GM19467 (cell line): ENCODE measurements at regions not wholly inside any gene's neighbourhood (a gene's known extent, or its start where the extent isn't known, plus 50 kb on each side); places are given as distances from the start of the nearest gene placed in this dataset.

Experiments
- ATAC-seq: cut with Tn5 transposase; IDR thresholded peaks from one replicate; pipeline ENCODE4 v1.9.1; 2021; ENCODE audit warnings: mild to moderate bottlenecking, moderate library complexity; ENCODE audit not compliant: unreplicated experiment

DNA sequence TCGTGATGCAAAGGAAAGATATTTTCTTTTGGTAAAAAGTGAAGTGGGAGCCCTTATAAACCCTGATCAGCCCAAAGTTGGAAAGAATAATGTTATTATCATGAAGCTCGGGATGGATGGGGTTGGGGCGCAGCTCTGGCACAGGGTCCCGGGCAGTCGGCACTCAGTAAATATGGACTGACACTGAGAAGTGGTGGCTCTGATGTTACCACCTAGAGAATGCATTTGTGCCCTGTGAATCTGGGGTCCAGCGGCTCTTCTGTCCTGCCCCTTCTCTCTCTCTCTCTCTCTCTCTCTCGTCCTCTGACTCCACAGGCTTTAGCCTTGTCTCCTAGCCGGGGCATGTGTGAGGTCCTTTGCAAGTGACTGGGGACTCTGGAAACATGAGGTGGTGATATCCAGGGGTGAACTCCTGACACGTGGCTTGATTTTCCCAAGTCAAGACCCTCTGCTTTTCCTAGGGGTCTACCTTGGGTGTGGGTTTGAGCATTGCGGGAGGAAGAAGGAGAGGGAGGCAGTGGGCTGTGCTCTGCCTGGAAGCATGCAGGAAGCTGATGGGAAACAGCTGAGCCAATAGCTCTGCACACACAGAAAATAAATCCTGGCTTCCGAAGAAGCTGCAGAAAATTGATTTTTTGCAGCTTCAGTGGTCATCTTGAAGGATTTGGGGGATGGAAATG, 162.7 kb downstream of the MACROH2A1 start:
- no peak for ATAC-seq

DNA sequence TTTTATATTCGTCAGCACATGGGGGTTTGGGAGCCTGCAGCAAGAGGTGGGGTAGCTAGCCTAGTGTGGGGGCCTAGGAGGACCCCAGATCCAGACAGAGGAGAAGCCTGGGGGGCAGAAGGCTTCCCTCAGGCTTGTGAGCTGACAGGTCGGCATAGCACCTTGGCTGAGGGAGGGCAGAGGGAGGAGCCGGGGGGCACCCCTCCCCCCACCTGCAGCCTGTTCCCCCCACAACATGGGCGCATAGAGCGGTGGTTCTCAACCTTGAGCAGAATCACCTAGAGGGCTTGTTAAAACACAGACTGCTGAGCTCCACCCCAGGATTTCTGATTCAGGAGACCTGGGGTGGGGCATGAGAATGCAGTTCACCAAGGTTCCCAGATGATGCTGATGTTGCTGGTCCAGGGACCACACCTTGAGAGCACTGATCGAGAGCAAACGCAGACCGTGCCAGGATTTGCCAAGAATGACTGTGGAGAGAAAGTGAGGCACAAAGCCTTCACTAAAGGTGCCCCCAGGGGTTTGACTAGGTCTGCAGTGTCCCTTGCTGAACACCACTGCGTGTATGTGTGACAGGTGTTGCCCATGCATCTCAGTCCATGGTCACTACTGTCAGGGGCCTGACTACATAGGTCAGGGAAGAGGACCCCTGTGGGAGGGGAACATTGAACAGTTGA, 163.3 kb downstream of the MACROH2A1 start:
- ATAC-seq: no peak

- ATAC-seq: no peak
These were observed 164.2 kb downstream of the MACROH2A1 start for GRCh38 chr5:135234666-135235401.

DNA sequence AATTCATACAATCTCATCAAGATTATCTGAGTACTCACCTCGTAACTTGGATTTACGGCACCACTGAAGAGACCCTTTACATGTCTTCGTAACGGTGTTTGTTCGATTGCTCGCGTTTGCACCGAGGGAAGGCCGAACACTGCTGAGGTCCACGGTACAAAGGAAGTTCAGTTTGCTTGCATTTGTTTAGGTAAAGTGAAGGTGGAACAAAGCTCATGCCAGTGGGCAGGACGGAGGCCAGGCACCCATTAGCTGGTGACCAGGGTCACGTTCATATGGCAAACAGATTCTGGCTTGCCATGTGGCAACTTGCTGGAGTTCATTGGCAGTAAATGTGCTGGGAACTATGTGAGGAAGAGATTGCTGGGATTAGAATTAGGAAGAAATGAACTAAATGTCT, 164.8 kb downstream of the MACROH2A1 start:
- no peak for ATAC-seq

DNA sequence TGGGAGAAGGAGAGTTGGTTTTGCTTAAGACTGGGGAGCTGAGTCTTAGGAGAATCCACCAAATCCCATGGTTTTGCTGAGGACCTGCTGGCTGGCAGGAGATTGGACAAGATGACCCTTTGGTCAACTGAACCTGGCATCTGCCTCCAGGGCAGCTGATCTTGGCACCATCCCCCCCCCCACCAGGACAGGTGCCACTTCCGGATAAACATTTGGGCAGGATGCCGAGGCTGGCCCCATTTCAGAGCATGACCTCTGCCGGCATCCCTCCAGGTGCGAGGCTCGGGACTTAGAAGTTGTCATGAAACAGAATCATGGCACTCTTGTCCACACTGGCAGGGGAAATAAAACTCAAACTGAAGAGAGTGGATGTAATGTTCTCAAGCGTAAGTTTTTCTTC, 165.6 kb downstream of the MACROH2A1 start:
- no peak for ATAC-seq

- ATAC-seq: no peak
These were observed 166.1 kb downstream of the MACROH2A1 start for GRCh38 chr5:135232958-135233357.

DNA sequence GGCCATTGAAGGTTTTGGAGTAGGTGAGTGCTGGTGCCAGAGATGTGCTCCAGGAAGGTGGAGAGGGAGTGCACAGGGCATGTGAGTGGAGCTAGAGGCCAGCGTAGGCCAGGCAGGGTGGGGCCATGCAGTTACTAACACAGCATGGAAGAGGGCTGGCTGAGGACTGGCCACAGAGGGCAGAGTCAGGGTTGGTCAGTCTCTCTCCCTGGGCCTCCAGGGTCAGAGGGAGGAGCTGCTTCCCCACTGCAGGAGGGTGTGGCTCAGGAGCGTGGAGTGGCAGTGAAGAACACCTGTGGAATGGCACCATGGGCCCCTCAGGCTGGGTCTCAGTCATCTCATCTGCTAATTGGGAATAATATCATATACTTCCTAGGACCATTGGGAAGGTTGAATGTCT, 167.7 kb downstream of the MACROH2A1 start:
- ATAC-seq: no peak

DNA sequence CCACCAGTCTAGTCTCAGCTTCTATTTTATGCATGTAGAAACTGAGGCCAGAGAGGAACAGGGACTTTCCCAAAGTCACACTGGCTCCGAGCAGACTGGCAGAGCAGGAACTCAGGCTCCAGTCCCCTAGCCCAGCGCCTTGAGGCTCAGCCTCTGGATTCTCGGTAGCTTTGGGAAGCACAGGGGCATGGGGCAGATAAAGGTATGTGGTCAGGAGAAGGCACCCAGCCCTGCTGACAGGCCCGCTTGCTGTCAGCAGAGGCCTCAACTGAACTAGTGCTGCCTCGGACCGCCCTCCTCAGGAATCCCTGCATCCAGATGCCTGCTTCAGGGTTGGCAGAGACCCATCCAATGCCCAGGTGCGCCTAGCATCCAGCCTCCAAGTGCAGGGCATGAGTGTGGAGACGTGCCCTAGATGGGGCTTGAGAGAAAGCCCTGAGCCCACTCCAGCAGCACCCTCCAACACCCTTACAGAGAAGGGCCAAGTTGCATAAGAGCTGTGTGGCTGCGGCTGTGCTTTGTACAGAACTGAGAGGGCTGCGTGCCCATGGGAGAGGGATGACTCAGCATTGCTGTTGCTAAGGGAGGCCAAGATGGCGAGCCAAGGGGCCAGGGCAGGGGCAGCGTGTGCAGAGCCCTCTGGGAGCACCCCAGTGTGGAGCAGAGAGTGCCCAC, 168.6 kb downstream of the MACROH2A1 start:
- ATAC-seq: no peak

GRCh38 chr5:135229679-135230132, 169.3 kb downstream of the MACROH2A1 start:
- no peak for ATAC-seq

DNA sequence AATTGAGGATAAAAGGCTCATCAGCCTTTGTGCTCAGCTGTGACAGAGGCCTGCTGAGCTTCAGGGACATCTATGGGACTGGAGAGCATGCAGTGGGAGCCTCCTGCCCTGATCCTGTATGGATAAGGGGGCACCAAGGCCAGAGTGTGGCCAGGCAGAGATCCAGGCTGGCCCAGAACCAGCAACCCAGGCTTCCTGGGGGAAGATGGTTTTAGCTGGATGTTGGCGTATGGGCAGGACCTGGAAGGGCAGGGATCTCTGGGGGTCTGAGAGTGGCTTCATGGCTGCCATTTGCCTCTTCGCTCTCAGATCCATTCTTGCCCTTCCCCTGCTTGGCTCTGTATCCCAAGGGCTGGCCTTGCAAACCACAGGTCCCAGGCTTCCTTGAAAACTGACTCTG, 169.9 kb downstream of the MACROH2A1 start:
- no peak for ATAC-seq

DNA sequence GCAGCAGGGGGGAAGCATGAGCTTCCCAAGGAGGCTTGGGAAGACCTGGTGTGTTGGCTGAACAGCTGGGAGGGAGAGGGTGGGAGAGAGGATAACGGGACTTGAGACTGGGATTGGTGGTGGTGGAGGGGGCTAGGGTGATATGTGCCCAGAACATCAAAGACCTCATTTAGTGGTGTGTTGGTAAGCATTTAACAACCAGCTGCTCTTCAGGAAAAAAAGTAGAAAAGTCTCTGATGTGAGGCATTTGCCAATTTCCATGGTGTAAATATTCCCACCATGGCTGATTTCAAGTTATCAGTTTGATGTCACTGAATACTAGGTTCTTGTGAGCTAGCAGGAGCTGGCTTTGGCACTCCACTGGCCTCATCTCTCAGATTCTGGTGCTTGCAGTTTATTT, 170.8 kb downstream of the MACROH2A1 start:
- no peak for ATAC-seq

- ATAC-seq: no peak
These were observed 171.7 kb downstream of the MACROH2A1 start for GRCh38 chr5:135227064-135228022.

DNA sequence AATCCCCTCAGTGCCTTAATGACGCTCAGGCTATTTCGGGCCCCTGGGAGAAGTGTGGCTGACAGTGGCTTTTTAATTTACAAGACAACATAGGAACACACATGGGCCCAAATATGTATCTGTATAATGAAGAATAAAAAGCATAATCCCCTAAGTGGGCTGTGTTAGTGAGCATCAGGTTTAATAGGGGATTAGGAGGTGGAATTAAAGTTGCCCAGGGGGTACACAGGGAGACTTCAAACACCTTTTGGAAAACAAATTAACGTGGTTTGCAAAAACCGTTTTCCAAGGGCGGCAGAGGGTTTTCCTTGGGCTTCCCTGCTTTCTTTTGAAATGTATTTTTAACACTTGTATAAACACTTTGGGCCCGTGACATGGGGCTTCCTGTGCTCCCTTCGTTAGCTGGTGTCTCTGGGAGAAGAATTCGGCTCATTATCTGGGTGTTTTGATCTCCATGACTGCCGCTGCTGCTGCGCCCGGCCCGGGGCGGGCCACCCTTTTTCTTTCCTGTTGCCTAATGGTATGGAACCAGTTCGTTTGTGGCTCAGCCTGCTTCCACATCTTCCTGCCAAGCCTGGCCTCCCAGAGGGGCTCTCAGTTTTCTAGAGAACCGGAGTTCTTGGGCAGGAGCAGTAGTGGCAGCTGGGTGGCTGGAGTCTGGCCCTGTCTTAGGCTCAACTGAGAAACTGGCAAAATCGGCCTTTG, 173.0 kb downstream of the MACROH2A1 start:
- ATAC-seq: no peak

DNA sequence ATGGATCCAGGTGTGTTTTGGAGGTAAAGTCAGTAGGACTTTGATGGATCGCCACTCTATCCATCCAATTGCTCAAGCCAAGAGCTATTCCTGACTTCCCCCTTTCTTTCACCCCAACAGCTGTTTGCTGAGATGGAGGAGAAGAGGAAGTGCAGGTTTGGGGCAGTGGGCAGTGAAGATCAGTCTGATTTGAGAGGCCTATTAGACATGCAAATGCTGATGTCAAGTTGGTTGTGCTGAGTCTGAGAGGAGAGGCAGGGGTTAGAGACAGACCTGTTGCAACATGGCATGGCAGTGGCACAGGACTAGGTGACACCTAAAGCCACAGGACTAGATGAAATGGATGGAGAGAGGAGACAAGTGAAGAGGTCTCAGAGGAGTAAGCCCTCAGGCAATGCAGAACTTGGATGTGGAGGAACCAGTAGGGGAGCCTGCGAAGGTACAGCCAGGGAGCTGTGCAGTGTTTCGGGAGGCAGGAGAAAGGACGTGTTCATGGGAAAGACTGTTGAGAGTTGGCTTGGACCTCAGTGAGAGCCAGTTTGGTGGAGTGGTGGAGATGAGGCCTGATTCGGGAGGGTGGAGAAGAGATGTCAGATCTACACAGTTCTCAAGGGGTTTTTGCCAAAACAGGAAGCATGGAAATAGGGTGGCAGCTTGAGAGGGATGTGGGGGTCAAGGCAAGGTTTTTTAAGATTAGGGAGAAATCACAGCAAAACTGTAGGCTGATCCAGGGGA, 175.0 kb downstream of the MACROH2A1 start:
- ATAC-seq: no peak

GRCh38 chr5:135223404-135223803, 175.6 kb downstream of the MACROH2A1 start:
- ATAC-seq: no peak

DNA sequence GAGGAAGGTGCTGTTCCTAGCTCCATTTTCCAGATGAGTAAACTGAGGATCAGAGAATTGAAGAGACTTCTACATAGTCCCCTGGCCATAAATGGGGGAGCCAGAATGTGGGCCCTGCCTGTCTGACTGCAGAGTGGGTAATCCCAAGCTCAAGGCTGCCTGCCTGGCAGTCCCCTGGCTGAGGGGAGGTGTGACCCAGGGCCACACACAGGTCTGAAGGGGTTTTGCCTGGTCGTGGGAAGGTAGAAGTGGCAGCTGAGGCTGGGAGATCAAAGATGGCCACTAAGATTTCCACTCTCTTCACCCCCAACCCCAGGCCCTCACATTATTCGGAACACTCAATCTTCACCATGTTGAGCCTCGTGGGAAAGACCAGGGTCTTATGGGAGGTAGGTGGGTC, 176.3 kb downstream of the MACROH2A1 start:
- no peak for ATAC-seq

DNA sequence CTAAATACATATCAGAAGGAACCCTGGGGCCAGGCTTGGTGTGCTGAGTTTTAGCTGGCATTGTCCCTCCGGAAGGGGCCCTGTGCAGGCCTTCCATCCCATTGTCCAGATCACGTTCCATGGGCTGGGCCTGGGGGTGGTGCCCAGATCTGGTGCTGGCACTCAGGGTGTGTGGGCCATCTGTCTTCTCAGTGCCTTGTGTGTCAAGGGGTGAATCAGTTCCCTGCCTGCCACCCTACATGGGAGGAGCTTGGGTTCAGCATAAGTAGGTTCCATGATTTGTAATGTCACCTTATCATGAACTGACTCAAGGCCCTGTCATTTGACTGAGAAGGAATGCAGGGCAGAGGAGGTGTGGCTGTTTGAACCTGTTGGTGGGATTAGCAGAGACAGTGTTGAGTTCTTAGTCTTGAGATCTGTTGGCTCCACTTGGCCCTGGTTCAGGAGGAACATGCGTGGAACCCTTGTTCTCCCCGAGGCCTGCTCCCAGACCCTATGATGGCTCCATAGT, 176.8 kb downstream of the MACROH2A1 start:
- no peak for ATAC-seq

- ATAC-seq: no peak
These were observed 177.3 kb downstream of the MACROH2A1 start for GRCh38 chr5:135221696-135222095.

- no peak for ATAC-seq
These were observed 177.9 kb downstream of the MACROH2A1 start for GRCh38 chr5:135221187-135221473.
